Upper lobe of right lung (tissue), 1 donor: ENCODE measurements at regions not wholly inside any gene's neighbourhood (a gene's known extent, or its start where the extent isn't known, plus 50 kb on each side); places are given as distances from the start of the nearest gene placed in this dataset.

ENCODE experiments used
- ATAC-seq: fragments of 200-7000 bp; cut with Tn5 transposase; one replicate; pipeline ENCODE4 v1.9.1; 2020; ENCODE audit warnings: mild to moderate bottlenecking, moderate library complexity
- DNase-seq: peaks from one replicate; pipeline ENCODE4 v3.0.0-alpha.2; 2020
- H3K27ac ChIP-seq: fragments of 200-600 bp; one replicate; pipeline ENCODE4 v1.8.0; 2022
- H3K27me3 ChIP-seq: fragments of 200-600 bp; one replicate; pipeline ENCODE4 v1.8.0; 2022; ENCODE audit warnings: mild to moderate bottlenecking
- H3K36me3 ChIP-seq: fragments of 200-600 bp; one replicate; pipeline ENCODE4 v1.8.0; 2022
- H3K4me1 ChIP-seq: fragments of 200-600 bp; one replicate; pipeline ENCODE4 v1.8.0; 2022
- H3K4me3 ChIP-seq: fragments of 200-600 bp; one replicate; pipeline ENCODE4 v1.8.0; 2022; ENCODE audit warnings: mild to moderate bottlenecking
- H3K9me3 ChIP-seq: fragments of 200-600 bp; one replicate; pipeline ENCODE4 v1.8.0; 2022
- intact Hi-C: fragments of 100-400 bp; cut with DNase I; formaldehyde crosslinking; loops from one replicate; pipeline ENCODE4 v1.11.0; 2022
- TF ChIP-seq, protein P1 (sequence below): fragments of 200-600 bp; IDR thresholded peaks from one replicate; pipeline ENCODE4 v1.8.0; 2022; ENCODE audit warnings: antibody characterized with exemption
- donor health status: DM: no; HTN: yes; CAD: no; lungs with severe emphysema.

DNA sequence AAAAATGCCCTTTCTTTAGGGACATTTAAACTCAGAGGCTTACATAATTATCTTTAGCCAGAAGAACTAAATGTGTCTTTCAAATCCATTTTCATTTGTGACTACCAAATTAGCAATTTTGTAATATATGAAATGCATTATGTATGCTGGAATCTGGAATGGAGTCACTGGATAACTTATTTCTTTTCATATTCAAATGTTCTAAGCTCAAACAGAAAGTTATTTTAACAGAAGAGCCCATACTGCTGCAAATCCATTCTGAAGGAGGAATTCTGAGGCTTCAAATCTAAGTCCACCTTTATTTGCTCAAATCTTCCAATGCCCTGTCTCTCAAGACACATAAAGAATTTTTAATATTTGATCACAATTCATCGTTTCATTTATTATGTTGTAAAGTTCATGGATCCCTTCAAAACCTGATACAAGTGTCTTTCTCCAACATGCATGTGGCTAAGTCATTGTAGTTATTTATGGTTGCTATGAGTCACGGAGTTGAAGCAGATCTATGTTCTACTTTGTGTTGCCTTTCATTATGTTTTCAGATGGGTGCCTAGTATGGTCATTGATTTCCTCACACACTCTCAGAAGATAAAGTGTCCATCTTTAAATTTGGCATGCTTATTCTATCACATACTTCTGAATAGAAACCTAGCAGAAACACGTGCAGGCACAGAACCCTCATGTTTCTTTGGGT, 214.8 kb upstream of the GCFC2 start:
- Histone ChIP-seq H3K36me3 (no peaks in the 10 kb centered on the region), H3K4me1 (no peaks in the 10 kb centered on the region), H3K27me3 (no peaks in the 10 kb centered on the region), H3K9me3 (no peaks in the 10 kb centered on the region), H3K27ac (no peak overlapping the region), H3K4me3 (no peak overlapping the region)
- no peak for ATAC-seq
- no peak for DNase-seq
- intact Hi-C loops: no loop called here
- TF ChIP-seq, protein P1, sequence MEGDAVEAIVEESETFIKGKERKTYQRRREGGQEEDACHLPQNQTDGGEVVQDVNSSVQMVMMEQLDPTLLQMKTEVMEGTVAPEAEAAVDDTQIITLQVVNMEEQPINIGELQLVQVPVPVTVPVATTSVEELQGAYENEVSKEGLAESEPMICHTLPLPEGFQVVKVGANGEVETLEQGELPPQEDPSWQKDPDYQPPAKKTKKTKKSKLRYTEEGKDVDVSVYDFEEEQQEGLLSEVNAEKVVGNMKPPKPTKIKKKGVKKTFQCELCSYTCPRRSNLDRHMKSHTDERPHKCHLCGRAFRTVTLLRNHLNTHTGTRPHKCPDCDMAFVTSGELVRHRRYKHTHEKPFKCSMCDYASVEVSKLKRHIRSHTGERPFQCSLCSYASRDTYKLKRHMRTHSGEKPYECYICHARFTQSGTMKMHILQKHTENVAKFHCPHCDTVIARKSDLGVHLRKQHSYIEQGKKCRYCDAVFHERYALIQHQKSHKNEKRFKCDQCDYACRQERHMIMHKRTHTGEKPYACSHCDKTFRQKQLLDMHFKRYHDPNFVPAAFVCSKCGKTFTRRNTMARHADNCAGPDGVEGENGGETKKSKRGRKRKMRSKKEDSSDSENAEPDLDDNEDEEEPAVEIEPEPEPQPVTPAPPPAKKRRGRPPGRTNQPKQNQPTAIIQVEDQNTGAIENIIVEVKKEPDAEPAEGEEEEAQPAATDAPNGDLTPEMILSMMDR: no peak

DNA sequence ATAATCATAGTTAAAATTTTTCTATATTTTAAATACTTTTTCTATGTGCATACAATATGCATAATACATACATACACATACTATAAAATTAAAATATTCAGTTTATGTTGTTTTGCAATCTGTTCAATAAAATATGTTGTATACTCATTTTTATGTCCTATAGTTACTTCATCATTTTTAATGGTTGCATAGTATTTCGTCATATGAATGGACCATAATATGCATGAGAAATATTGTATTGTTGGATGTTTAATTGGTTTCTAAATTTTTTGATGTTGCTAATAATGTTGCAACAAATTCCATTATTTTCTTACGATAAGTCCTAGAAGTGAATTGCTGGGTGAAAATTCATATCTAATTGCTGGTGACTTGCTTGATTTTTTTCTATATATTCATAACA, 211.5 kb upstream of the GCFC2 start:
- no peaks in the 10 kb centered on the region for H3K27me3 ChIP-seq
- H3K4me1 ChIP-seq: no peaks in the 10 kb centered on the region
- no peaks in the 10 kb centered on the region for H3K9me3 ChIP-seq
- DNase-seq (no peak), ATAC-seq (no peak)
- no peak overlapping the region for H3K4me3 ChIP-seq
- intact Hi-C loops: no loop called here
- TF ChIP-seq, protein P1: no peak
- H3K36me3 ChIP-seq: no peaks in the 10 kb centered on the region
- no peak overlapping the region for H3K27ac ChIP-seq

DNA sequence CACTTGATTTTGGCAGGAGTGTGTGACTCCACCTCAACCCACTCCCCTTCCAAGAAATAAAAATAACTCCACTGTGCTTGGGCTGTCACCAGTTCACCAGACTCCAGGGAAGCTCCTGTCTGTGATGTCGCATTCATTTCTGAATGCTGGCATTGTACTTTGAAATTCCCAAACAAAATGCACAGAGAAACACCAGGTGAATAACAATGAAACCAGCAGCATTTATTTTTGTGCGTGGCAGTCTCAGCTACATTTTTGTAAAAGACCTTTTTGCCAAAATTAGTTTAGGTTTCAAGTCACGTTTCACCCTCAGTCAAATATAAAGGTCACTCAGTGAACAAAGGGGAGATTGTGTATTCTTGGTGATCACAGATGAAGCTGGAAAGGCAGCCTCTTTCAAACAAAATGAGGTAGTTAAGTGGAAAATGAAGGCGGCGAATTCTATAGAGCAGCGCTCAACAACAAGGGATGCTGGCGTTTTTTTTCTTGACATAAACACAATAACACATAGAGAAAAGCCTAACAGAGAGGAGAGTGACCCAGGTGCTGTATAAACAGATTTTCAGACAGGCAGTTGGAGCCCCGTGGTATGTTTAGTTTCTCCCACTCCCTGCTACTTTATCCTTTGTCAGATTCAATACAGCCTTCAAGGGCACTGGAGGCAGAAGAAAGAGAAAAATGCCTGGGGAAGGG, 210.3 kb upstream of the GCFC2 start:
- intact Hi-C loops: no loop called here

DNA sequence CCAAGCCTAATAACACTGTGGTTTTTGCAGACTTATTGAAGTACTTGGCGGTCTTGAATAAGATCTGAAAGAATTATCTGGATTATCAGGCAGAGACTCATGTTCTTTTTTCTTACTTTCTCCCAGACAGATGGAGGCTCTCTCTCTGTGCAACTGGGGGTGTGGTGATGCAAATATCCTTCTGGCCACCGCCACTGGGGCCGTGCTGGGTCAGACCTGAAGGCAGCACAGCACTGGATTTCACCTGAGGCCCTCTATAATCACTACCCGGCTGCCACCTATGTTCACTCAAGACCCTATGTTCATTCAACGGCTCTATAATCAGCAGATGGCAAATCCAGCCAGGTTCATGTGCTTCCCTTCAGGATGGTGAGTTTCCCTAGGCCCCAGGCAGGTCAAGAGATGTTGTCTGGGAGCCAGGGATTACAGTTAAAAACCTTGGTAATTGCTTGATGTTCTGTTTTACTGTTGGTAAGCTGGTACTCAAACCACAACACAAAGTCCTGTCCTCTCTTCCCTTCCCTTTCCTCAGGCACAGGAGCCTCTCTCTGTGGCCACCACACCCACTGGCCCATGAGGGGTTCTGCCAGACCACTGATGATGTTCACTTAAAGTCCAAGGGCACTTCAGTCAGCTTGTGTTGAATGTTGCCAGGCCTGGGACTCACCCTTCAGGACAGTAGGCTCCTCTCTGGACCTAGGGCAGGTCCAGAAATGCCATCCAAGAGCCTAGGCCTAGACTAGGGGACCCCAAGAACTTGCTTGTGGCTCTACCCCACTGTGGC, 205.3 kb upstream of the GCFC2 start:
- H3K27ac ChIP-seq: no peak overlapping the region
- no peaks in the 10 kb centered on the region for H3K4me1 ChIP-seq
- H3K27me3 ChIP-seq: no peaks in the 10 kb centered on the region
- intact Hi-C loops: no loop called here
- TF ChIP-seq, protein P1: no peak
- DNase-seq (no peak), ATAC-seq (no peak)
- H3K9me3 ChIP-seq: no peaks in the 10 kb centered on the region
- no peak overlapping the region for H3K4me3 ChIP-seq
- no peaks in the 10 kb centered on the region for H3K36me3 ChIP-seq

More for the DNA sequence above, 210.3 kb upstream of the GCFC2 start:
- ATAC-seq (no peak), DNase-seq (no peak)
- no peak overlapping the region for H3K4me3 ChIP-seq
- no peak overlapping the region for H3K27ac ChIP-seq
- TF ChIP-seq, protein P1: no peak
- H3K27me3 ChIP-seq: no peaks in the 10 kb centered on the region
- no peaks in the 10 kb centered on the region for H3K9me3 ChIP-seq
- no peaks in the 10 kb centered on the region for H3K4me1 ChIP-seq
- no peaks in the 10 kb centered on the region for H3K36me3 ChIP-seq

DNA sequence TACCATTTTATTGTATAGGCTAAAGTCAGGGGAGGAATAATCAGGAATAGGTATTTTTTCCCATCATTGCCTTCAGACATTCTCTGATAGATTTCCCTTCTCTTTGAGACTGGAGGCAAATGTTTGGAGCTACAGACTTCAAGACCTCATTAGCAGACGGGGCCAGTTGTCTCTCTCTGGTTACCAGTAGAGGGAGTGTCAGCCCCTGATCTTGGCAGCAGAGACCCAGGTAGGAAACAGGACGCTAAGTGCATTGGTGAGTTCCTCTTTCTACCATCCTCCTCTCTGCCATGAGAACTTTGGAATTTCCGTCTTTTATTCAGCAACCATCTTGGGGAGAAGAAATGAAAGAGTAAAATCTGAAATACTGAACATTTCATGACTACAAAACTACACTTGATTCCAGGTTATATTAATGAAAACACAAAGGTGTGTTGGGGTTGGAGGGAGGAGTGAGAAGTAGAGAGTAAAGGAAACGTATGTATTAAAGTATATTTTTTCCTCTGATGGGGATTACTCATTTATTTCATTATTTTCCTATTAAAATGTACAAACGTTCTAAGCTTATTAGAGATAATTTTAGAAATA, 186.2 kb upstream of the GCFC2 start:
- Histone ChIP-seq H3K36me3 (no peaks in the 10 kb centered on the region), H3K9me3 (no peaks in the 10 kb centered on the region), H3K4me1 (no peaks in the 10 kb centered on the region), H3K27me3 (no peaks in the 10 kb centered on the region), H3K27ac (no peak overlapping the region), H3K4me3 (no peak overlapping the region)
- intact Hi-C loops: no loop called here
- TF ChIP-seq, protein P1: peak; percentile 48
- DNase-seq (no peak), ATAC-seq (peak; percentile 68)
